SU-DHL-6 (cell line): ENCODE measurements at regions not wholly inside any gene's neighbourhood (a gene's known extent, or its start where the extent isn't known, plus 50 kb on each side); places are given as distances from the start of the nearest gene placed in this dataset.

Source experiments
- EZH2phosphoT487 ChIP-seq: fragments of 200-600 bp; sonication (generic), shearing (Covaris generic); conservative IDR thresholded peaks from 2 replicates; pipeline ENCODE4 v1.6.1; 2018; ENCODE audit warnings: mild to moderate bottlenecking, antibody characterized with exemption, low read length, moderate library complexity, mixed read lengths
- TF ChIP-seq, protein P1 (sequence below): fragments of 200-600 bp; sonication (generic); IDR thresholded peaks from one replicate; pipeline ENCODE4 v1.5.1; 2017; ENCODE audit warnings: antibody characterized with exemption, mild to moderate bottlenecking, low read length, moderate library complexity; ENCODE audit not compliant: insufficient read depth, poor library complexity, severe bottlenecking

DNA sequence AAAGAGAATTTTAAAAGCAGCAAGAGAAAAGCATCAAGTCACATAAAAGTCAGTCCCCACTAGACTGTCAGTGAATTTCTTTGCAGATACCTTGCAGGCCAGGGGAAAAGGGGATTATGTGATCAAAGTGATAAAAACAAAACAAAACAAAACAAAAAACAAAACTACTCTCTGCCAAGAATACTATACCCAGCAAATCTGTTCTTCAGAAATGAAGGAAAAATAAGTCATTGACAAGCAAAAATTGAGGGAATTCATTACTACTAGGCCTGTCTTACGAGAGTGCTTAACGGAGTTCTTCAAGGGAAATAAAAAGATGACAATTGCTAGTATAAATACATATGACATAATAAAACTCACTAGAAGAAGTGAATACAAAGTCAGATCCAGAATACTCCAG, 245.5 kb upstream of the CHST9 start:
- TF ChIP-seq, protein P1, sequence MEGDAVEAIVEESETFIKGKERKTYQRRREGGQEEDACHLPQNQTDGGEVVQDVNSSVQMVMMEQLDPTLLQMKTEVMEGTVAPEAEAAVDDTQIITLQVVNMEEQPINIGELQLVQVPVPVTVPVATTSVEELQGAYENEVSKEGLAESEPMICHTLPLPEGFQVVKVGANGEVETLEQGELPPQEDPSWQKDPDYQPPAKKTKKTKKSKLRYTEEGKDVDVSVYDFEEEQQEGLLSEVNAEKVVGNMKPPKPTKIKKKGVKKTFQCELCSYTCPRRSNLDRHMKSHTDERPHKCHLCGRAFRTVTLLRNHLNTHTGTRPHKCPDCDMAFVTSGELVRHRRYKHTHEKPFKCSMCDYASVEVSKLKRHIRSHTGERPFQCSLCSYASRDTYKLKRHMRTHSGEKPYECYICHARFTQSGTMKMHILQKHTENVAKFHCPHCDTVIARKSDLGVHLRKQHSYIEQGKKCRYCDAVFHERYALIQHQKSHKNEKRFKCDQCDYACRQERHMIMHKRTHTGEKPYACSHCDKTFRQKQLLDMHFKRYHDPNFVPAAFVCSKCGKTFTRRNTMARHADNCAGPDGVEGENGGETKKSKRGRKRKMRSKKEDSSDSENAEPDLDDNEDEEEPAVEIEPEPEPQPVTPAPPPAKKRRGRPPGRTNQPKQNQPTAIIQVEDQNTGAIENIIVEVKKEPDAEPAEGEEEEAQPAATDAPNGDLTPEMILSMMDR: no peak
- TF ChIP-seq EZH2phosphoT487: no peak
